Hepatocyte (in vitro differentiated cells): ENCODE measurements at regions not wholly inside any gene's neighbourhood (a gene's known extent, or its start where the extent isn't known, plus 50 kb on each side); places are given as distances from the start of the nearest gene placed in this dataset.

Source experiments
- DNase-seq: peaks from one replicate; pipeline ENCODE4 v3.0.0-alpha.2; 2016; ENCODE audit warnings: low spot score
- H2AFZ ChIP-seq: fragments of 200-600 bp; sonication (generic); 2 replicates; pipeline ENCODE4 v1.6.0; 2016; ENCODE audit warnings: antibody characterized with exemption, mild to moderate bottlenecking
- H3K27ac ChIP-seq: fragments of 200-600 bp; sonication (generic); 2 replicates; pipeline ENCODE4 v1.5.1; 2016; ENCODE audit warnings: mild to moderate bottlenecking
- H3K27me3 ChIP-seq: fragments of 200-600 bp; sonication (generic); 2 replicates; pipeline ENCODE4 v1.6.1; 2016
- H3K36me3 ChIP-seq: fragments of 200-600 bp; sonication (generic); replicated peaks from 2 replicates; pipeline ENCODE4 v1.5.1; 2016; ENCODE audit warnings: low read depth; ENCODE audit not compliant: insufficient read depth
- H3K4me1 ChIP-seq: fragments of 200-600 bp; sonication (generic); 2 replicates; pipeline ENCODE4 v1.5.1; 2016; ENCODE audit warnings: mild to moderate bottlenecking, moderate library complexity; ENCODE audit not compliant: insufficient read depth
- H3K4me2 ChIP-seq: fragments of 200-600 bp; sonication (generic); 2 replicates; pipeline ENCODE4 v1.6.0; 2016
- H3K4me3 ChIP-seq: fragments of 200-600 bp; sonication (generic); 2 replicates; pipeline ENCODE4 v1.5.1; 2016; ENCODE audit warnings: mild to moderate bottlenecking
- H3K79me2 ChIP-seq: fragments of 200-600 bp; sonication (generic); 2 replicates; pipeline ENCODE4 v1.6.0; 2017; ENCODE audit warnings: mild to moderate bottlenecking
- H3K9me2 ChIP-seq: fragments of 200-600 bp; sonication (generic); replicated peaks from 2 replicates; pipeline ENCODE4 v1.6.0; 2017; ENCODE audit warnings: mild to moderate bottlenecking; ENCODE audit not compliant: insufficient read depth
- H3K9me3 ChIP-seq: fragments of 200-600 bp; sonication (generic); 2 replicates; pipeline ENCODE4 v1.5.1; 2016; ENCODE audit warnings: low read depth, mild to moderate bottlenecking
- H4K20me1 ChIP-seq: fragments of 200-600 bp; sonication (generic); 2 replicates; pipeline ENCODE4 v1.6.0; 2016; ENCODE audit warnings: mild to moderate bottlenecking; ENCODE audit not compliant: insufficient read depth, poor library complexity, severe bottlenecking
- CTCF ChIP-seq: fragments of 200-600 bp; sonication (generic); IDR thresholded peaks from 2 replicates; pipeline ENCODE4 v1.5.1; 2016; ENCODE audit warnings: antibody characterized with exemption, mild to moderate bottlenecking; ENCODE audit not compliant: poor library complexity
- EZH2 ChIP-seq: fragments of 200-600 bp; sonication (generic); IDR thresholded peaks from 2 replicates; pipeline ENCODE4 v1.6.1; 2016; ENCODE audit warnings: antibody characterized with exemption, mild to moderate bottlenecking, borderline replicate concordance
- EZH2phosphoT487 ChIP-seq: fragments of 200-600 bp; sonication (generic); IDR thresholded peaks from one replicate; pipeline ENCODE4 v1.6.1; 2018; ENCODE audit warnings: antibody characterized with exemption, mild to moderate bottlenecking, low read depth, moderate library complexity; ENCODE audit not compliant: unreplicated experiment, severe bottlenecking
- WGBS: methylation state at CpG from one replicate; pipeline ENCODE4 v1.1.6; 2016; ENCODE audit warnings: low lambda C conversion rate; ENCODE audit errors: missing lambda C conversion rate; 5-methylcytosine and 5-hydroxymethylcytosine counted together

GRCh38 chr13:29924482-29925350 lies 74.3 kb upstream of the UBL3 start:
- no peaks in the 10 kb centered on the region for H4K20me1 ChIP-seq
- no peaks in the 10 kb centered on the region for H3K36me3 ChIP-seq
- H3K9me3 ChIP-seq = no peaks in the 10 kb centered on the region
- H3K9me2 ChIP-seq = no peaks in the 10 kb centered on the region
- 80% methylated on average over 12 of the region's 12 CpGs for WGBS
- DNase-seq = peak; percentile 36
- H3K4me3 ChIP-seq = no peak overlapping the region
- H3K4me1 ChIP-seq = peaks cover 41% of the 10 kb centered on the region
- peak overlapping the region; percentile 37 for H3K4me2 ChIP-seq
- H3K27ac ChIP-seq = peak overlapping the region; percentile 97
- no peak for TF ChIP-seq EZH2phosphoT487
- TF ChIP-seq EZH2 = no peak
- TF ChIP-seq CTCF = no peak
- H3K79me2 ChIP-seq = no peaks in the 10 kb centered on the region
- no peak overlapping the region for H2AFZ ChIP-seq
- H3K27me3 ChIP-seq = no peaks in the 10 kb centered on the region

- H3K4me3 ChIP-seq = no peak overlapping the region
- no peaks in the 10 kb centered on the region for H3K27me3 ChIP-seq
- no peaks in the 10 kb centered on the region for H3K9me2 ChIP-seq
- TF ChIP-seq CTCF (peak; percentile 92), EZH2phosphoT487 (no peak), EZH2 (no peak)
- H3K4me1 ChIP-seq = peaks cover 41% of the 10 kb centered on the region
- no peaks in the 10 kb centered on the region for H3K36me3 ChIP-seq
- no peaks in the 10 kb centered on the region for H3K79me2 ChIP-seq
- H3K4me2 ChIP-seq = peak overlapping the region; percentile 45
- 35% methylated on average over 12 of the region's 12 CpGs for WGBS
- H3K9me3 ChIP-seq = no peaks in the 10 kb centered on the region
- peak; percentile 95 for DNase-seq
- H2AFZ ChIP-seq = peak overlapping the region; percentile 2
- H3K27ac ChIP-seq = peak overlapping the region; percentile 97
- no peaks in the 10 kb centered on the region for H4K20me1 ChIP-seq
Measured at GRCh38 chr13:29923554-29924481, 73.4 kb upstream of the UBL3 start.

GRCh38 chr13:29922896-29923295 lies 72.5 kb upstream of the UBL3 start:
- no peak for DNase-seq
- Histone ChIP-seq H3K4me3 (no peak overlapping the region), H3K9me3 (no peaks in the 10 kb centered on the region), H3K79me2 (no peaks in the 10 kb centered on the region), H3K27me3 (no peaks in the 10 kb centered on the region), H3K4me2 (peak overlapping the region; percentile 45), H2AFZ (peak overlapping the region; percentile 2), H3K9me2 (no peaks in the 10 kb centered on the region), H4K20me1 (no peaks in the 10 kb centered on the region), H3K27ac (peak overlapping the region; percentile 97), H3K4me1 (peaks cover 41% of the 10 kb centered on the region), H3K36me3 (no peaks in the 10 kb centered on the region)
- 97% methylated on average over 3 of the region's 3 CpGs for WGBS
- no peak for TF ChIP-seq EZH2phosphoT487
- TF ChIP-seq CTCF = no peak
- TF ChIP-seq EZH2 = no peak
